RWPE1 (cell line): ENCODE measurements at regions not wholly inside any gene's neighbourhood (a gene's known extent, or its start where the extent isn't known, plus 50 kb on each side); places are given as distances from the start of the nearest gene placed in this dataset.

ENCODE experiments used
- CTCF ChIA-PET: fragments of 350-600 bp; sonication (Branson Sonifier 250); formaldehyde crosslinking; extraction: SDS; loops from one replicate; lab custom pipeline; 2021; lab: Yijun Ruan, JAX
- POLR2A ChIA-PET: fragments of 400-600 bp; formaldehyde crosslinking; extraction: SDS; loops from one replicate; lab custom pipeline; 2020; ENCODE audit warnings: antibody characterized with exemption; ENCODE audit not compliant: low non-redundant PET; lab: Yijun Ruan, JAX
- DNase-seq: peaks from one replicate; pipeline ENCODE4 v3.0.0; 2012; ENCODE audit warnings: low spot score
- H3K27ac ChIP-seq: fragments of 450-650 bp; 2 replicates; pipeline ENCODE4 v1.5.1; 2017
- CTCF ChIP-seq: fragments of 450-650 bp; conservative IDR thresholded peaks from 2 replicates; pipeline ENCODE4 v1.5.1; 2017; ENCODE audit warnings: low read depth, mild to moderate bottlenecking

GRCh38 chr18:55092166-55092565 lies 132.9 kb upstream of the CCDC68 start:
- no peak for TF ChIP-seq CTCF
- H3K27ac ChIP-seq: no peak overlapping the region
- CTCF ChIA-PET: no interaction called here
- POLR2A ChIA-PET: no interaction called here
- no peak for DNase-seq

GRCh38 chr18:55090564-55091188 lies 131.4 kb upstream of the CCDC68 start:
- H3K27ac ChIP-seq: no peak overlapping the region
- no peak for DNase-seq
- ChIA-PET POLR2A (no interaction called here), CTCF (no interaction called here)
- no peak for TF ChIP-seq CTCF

- H3K27ac ChIP-seq: no peak overlapping the region
- CTCF ChIA-PET: no interaction called here
- POLR2A ChIA-PET: no interaction called here
- DNase-seq: no peak
- no peak for TF ChIP-seq CTCF
Measured at GRCh38 chr18:55089610-55090009, 130.3 kb upstream of the CCDC68 start.

- H3K27ac ChIP-seq: no peak overlapping the region
- DNase-seq: no peak
- no peak for TF ChIP-seq CTCF
- CTCF ChIA-PET: no interaction called here
- POLR2A ChIA-PET: no interaction called here
Measured at GRCh38 chr18:55088561-55088960, 129.3 kb upstream of the CCDC68 start.

GRCh38 chr18:55088000-55088401 lies 128.7 kb upstream of the CCDC68 start:
- POLR2A ChIA-PET: no interaction called here
- no peak overlapping the region for H3K27ac ChIP-seq
- TF ChIP-seq CTCF: no peak
- CTCF ChIA-PET: no interaction called here
- no peak for DNase-seq

- no peak for DNase-seq
- POLR2A ChIA-PET: no interaction called here
- no peak for TF ChIP-seq CTCF
- CTCF ChIA-PET: no interaction called here
- H3K27ac ChIP-seq: no peak overlapping the region
Measured at GRCh38 chr18:55086906-55087305, 127.6 kb upstream of the CCDC68 start.
